AG10803 (cell line): ENCODE measurements at regions not wholly inside any gene's neighbourhood (a gene's known extent, or its start where the extent isn't known, plus 50 kb on each side); places are given as distances from the start of the nearest gene placed in this dataset.

Experiments
- DNase-seq: peaks from one replicate; pipeline ENCODE4 v3.0.0; 2010; ENCODE audit warnings: low read depth
- H3K4me3 ChIP-seq: 2 replicates; pipeline ENCODE4 v1.5.1; 2011; ENCODE audit warnings: mild to moderate bottlenecking, low read length, control low read depth
- CTCF ChIP-seq: conservative IDR thresholded peaks from 2 replicates; pipeline ENCODE4 v1.5.1; 2011; ENCODE audit warnings: mild to moderate bottlenecking, low read length, control low read depth, inconsistent platforms

GRCh38 chr15:98541519-98541918 lies 106.8 kb upstream of the IGF1R start:
- no peak overlapping the region for H3K4me3 ChIP-seq
- DNase-seq = no peak
- TF ChIP-seq CTCF = no peak

- no peak for DNase-seq
- TF ChIP-seq CTCF = no peak
- H3K4me3 ChIP-seq = no peak overlapping the region
These were observed 105.1 kb upstream of the IGF1R start for GRCh38 chr15:98543237-98543636.

DNA sequence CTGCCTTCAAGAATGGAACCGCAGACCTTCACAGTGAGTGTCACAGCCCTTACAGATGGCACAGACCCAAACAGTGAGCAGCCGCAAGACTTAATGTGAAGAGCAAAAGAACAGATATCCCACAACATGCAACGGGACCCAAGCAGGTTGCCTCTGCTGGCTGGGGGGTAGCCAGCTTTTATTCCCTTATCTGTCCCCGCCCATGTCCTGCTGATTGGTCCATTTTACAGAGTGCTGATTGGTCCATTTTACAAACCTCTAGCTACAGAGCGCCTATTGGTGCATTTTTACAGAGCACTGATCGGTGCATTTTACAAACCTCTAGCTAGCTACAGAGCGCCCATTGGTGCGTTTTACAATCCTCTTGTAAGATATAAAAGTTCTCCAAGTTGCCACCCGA lies 102.0 kb upstream of the IGF1R start:
- no peak overlapping the region for H3K4me3 ChIP-seq
- DNase-seq = no peak
- TF ChIP-seq CTCF = no peak

- no peak for TF ChIP-seq CTCF
- no peak for DNase-seq
- no peak overlapping the region for H3K4me3 ChIP-seq
These were observed 101.1 kb upstream of the IGF1R start for GRCh38 chr15:98547275-98547674.

DNA sequence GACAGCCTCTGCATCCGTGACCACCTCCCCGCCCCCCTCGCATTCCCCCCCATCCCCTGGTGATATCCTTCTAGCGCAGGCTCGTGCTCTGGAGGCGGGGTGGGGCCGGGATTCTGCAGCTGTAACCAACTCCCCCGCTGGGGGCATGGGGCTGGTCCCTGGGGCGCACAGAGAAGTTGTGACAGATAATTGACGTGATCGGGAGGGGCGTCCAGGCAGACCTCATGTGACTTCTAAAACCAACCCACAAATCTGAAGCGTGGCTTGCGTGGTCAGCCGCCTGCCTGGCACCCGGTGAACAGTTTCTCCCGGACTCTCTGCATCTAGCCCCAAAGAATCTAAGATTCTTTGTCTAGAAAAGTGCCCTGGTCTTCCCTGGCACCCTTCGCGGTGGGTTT lies 100.6 kb upstream of the IGF1R start:
- TF ChIP-seq CTCF = no peak
- H3K4me3 ChIP-seq = peak overlapping the region; percentile 59
- DNase-seq = no peak

GRCh38 chr15:98548139-98548971 lies 100.0 kb upstream of the IGF1R start:
- H3K4me3 ChIP-seq = peak overlapping the region; percentile 59
- DNase-seq = peak; percentile 40

More at GRCh38 chr15:98548139-98548971, 100.0 kb upstream of the IGF1R start:
- peak; percentile 26; the same call in 1 of the 2 replicates for TF ChIP-seq CTCF
